ENCODE measurements at regions not wholly inside any gene's neighbourhood (a gene's known extent, or its start where the extent isn't known, plus 50 kb on each side); places are given as distances from the start of the nearest gene placed in this dataset.

- Mint-ChIP-seq H3K4me1 (no peaks in the 10 kb centered on the region), H3K36me3 (ENCODE audit: low read depth) (no peaks in the 10 kb centered on the region), H3K27me3 (peaks cover 2% of the 10 kb centered on the region), H3K4me3 (no peak overlapping the region), H3K9me3 (no peaks in the 10 kb centered on the region), H3K27ac (no peak overlapping the region)
- no peak for DNase-seq
- intact Hi-C loops (cut with micrococcal nuclease) = no loop called here
These were observed 54.5 kb upstream of the HAND2 start for GRCh38 chr4:173584506-173584905.

All from activated CD4-positive, alpha-beta T cell treated with anti-CD3 and anti-CD28 coated beads, Interleukin-2, amount 10 ng/mL, durations not matched to agents 24 days and 14 days (primary cell).